Activated CD4-positive, alpha-beta T cell treated with anti-CD3 and anti-CD28 coated beads, Interleukin-2, amount 50 U/mL, for 16 hours (primary cell): ENCODE measurements at regions not wholly inside any gene's neighbourhood (a gene's known extent, or its start where the extent isn't known, plus 50 kb on each side); places are given as distances from the start of the nearest gene placed in this dataset.

Experiments
- DNase-seq: peaks from one replicate; pipeline ENCODE4 v3.0.0-alpha.2; 2020

DNA sequence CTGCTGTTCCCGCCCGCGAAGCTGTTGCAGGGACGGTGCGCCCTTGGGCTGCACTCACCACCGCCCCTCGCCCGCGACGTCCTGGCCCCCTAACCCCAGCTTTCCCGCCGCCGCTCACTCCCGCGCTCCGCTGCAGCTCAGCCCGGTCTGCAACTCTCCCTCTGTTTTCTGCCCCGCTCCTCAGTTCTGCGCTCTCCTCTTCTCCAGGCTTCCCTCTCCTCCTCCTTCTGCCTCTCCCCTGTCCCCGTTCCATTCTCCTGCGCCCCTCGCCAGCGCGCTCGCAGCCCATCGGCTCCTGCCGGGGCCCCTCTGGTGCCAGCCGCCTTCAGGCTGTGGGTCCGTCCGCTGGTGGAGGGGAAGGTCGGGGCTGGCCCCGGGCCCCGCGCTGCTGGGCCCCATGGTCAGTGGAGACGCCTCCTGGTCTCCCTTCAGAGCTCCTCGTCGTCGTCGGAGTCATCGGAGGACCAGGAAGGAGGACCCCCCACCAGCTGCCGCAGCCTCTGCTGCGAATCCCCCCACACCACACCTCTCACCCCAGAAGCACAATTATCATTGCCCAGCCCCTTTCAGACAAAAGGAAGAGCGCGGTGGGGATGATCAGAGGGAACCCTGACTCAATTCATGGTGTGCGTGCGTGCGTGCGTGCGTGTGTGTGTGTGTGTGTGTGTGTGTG, 223.2 kb upstream of the FOXF1 start:
- DNase-seq: no peak

DNA sequence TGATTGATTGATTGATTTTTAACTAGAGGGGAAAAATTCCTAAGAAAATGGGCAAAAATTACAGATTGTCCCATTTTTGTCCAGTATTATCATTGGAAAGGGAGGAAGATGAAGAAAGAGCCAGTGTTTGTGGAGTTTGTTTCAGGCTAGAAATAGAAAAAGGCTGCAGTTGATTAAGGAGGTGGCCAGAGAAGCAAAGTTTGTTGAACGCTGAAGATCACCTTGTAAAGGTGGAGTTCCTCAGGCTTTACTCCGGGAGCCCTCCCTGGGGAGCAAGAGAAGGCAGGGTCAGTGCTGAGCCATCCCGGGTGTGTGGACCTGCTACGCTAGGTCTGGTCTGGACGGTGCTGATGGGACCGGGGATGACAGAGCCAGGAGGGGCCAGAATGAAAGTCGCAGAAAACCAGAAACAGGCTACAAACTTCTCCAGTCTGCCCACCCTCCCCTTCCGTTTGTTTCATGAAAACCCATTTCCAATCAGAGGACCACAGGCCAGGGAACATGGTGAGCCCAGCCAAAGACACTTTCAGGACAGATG, 222.6 kb upstream of the FOXF1 start:
- DNase-seq: no peak

DNA sequence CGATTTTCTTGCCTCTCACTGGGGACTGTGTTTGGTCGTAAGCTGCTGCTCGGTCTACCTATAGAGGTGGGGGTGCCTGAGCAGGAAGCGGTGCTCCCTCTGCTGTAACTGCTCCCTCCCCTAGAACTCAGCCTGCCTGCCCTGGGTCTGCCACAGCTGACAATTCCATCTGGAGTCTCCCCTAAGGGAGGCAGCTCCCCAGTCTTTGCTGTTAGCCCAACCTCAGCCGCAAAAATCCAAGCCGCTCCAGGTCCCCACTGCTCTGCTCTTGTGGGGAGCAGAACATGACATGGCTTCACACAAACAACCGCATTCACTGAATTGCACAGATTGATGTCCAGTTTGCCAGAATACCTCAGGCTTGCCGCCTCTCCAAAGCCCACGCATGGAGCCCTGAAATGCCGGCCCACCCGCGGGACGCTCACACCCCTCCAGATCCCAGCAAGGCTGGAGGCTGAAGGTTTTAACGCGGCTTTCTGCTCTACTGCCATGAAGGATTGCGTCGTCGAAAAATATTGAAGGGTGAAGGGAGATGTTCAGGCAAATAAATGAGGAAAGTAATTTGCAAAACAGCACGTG, 221.5 kb upstream of the FOXF1 start:
- DNase-seq: no peak

DNA sequence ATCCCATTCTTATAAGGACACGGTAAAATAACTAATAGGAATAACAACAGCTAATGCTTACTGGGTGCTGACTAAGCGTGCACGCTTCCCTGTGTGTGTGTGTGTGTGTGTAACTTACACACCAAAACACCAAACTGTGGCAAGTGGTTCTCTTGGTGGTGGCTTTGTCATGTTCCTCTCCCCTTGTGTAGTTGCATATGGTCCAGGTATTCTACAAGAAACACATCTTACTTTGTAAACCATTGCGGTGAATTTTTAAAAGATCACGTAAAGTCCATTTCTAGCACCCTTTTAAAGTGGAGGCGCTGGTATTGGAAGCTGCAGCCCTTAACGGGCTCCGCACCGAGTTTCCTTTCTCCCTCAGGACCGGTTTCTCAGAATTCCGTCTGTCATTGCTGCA, 221.0 kb upstream of the FOXF1 start:
- no peak for DNase-seq

DNA sequence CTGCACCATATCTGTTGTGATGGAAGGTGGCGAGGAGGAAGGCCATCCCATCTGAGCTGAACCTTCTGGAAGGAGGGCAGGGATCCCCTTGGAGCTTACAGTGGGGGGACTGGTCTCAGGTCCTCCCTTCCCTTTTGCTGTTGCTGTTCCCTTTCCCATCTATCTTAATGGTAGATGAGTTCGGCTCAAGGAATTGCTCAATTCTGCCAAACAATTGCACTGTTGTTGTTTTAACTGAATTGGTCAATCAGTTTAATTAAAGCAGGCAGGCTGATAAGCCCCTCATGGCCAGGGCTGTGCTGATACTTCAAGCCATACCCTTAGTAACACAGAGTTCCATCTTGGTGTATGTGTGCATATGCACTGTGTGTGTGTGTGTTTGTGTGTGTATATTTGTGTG, 220.4 kb upstream of the FOXF1 start:
- no peak for DNase-seq

DNA sequence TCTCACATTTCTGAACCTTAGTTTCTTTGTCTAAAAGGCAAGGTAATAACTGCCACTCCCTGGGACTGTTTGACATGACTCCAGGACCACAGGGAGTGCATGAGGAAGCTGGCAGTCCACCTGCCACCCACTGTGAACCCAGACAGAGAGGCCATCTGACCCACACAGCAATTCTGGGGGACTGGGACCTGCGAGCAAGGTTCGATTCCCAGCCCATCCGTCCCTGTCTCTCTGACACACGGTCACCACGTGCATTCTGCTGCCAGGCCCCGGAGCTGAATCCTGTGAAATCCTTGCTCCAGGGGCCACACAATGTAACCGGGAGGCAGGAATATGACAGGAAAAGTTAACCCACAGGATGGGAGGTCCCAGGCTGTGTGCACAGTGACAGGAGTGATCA, 218.8 kb upstream of the FOXF1 start:
- no peak for DNase-seq

DNA sequence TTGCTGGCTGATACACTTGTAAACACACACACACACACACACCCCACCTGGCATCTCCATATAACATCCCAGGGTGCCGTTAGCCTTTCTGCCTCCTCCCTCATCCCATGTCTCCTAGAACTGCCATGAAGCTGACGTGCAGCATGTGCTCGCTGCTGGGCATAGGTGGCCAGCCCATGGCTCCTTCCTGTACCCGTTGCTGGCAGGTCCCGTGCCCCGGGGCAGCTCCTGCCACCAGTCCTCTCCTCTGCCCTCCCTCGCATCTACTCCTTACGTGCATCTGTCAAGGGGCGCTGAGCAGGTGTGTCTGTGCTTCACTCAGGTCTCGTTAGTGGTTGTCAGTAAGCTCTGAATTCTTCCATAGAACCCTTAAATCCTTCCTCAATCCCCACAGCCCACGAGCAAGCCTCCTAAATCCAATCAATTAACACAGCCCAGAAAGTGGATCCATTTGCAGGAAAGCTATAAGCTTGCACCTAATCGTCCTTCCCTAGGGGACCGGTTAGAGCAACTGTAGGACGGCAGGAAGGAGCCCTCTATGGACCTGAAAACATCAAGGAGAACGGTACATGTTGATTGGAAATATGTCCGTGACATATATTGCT, 218.1 kb upstream of the FOXF1 start:
- no peak for DNase-seq

DNA sequence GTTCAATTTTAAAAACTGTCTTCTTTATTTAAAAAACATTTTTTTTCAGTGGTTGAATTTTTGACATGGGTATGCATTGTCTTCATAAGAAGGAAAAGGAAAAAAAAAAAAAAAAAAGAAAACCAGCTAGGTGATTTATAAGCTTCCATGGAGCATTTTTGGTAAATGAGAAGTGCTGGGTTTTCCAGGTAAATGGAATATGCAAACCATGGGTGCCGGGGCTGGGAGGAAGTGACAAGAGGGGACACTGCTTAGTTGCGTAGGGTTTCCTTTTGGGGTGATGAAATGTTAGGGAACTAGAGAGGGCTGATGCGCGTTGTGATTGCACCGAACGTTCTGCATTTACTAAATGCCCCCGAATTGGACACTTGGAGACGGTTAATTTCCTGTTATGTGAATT, 217.4 kb upstream of the FOXF1 start:
- no peak for DNase-seq

DNA sequence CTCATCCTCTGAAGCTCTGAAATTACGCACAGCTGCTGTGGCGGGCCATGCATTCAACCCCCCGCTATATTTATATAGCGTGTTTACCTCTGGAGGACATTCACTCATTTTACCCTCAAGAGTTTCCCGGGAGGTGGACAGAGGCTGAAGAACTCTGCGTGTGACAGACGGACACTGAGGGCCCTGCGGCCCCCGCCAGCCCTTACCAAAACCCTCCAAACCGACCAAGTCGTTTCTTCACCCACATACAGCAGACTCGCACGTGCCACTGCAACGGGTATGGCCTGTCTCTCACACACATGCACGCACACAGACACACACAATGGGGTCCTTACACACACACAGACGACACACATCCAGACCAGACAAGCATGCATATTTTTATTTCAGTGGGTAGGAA, 216.4 kb upstream of the FOXF1 start:
- no peak for DNase-seq

DNA sequence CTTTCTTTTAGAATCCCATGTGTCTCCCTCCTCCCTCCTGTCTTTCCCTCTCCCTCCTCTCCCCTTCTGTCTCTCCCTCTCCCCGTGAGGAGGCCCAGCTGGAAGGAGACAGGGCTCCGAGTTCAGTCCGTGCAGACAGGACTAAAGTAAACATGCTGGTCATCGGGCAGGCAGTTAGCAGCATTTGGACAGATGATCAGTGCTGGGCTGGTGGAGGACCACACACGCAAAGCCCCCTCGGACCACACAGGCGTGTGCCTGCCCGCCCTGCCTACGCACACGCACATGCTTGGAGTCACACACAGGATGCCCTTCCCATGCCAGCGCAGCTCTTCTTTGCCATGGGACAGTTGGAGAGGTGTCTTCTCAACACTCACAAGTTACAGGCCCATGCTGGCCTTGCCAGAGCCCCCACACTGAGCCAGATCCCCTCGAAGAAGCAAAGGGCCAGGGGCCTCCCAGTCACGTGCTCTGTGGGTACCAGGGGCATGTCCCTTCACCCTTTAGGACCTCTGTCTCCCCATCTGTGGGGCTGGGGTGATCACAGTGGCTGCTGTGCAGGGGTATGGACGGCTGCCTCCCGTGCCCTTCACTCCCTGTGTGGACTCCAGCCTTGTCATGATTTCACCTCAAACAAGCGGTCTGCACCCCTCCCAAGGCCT, 215.7 kb upstream of the FOXF1 start:
- no peak for DNase-seq

DNA sequence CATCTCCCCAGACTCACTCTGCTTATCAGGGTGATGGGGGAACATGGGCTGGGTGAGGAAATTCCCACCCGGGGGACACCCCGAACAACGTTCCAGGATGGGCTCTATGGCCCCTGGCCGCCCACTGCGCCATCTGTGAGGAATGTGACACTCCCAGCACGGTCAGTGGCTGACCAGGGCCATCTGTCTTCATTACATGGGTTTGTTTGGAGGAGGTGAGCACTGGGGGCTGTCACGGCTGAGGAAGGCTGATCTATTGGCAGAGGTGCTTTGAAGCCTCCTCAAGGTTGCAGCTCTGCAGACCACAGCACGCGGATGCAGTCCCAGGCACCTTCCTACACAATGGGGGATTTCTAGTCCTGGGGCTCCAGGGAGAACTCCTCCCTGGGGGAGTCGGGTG, 214.1 kb upstream of the FOXF1 start:
- no peak for DNase-seq

DNA sequence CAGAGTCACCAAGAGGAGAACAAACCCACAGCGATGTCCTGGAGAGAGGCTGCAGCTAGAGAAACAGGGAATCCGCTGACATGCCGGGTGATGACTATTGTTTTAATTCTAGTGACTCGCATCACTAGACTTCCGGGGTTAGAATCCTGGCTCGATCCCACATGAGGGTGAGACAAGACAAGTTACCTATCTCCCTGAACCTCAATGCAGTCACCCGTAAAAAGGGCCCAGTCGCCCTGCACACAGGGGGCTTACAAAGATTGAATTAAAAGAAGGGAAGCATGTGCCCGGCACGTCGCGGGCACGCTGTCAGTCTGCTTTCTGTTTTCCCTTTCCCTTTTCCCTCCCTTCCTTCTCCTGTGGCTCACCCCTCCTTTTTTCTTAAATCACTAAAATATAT, 212.9 kb upstream of the FOXF1 start:
- DNase-seq: no peak

DNA sequence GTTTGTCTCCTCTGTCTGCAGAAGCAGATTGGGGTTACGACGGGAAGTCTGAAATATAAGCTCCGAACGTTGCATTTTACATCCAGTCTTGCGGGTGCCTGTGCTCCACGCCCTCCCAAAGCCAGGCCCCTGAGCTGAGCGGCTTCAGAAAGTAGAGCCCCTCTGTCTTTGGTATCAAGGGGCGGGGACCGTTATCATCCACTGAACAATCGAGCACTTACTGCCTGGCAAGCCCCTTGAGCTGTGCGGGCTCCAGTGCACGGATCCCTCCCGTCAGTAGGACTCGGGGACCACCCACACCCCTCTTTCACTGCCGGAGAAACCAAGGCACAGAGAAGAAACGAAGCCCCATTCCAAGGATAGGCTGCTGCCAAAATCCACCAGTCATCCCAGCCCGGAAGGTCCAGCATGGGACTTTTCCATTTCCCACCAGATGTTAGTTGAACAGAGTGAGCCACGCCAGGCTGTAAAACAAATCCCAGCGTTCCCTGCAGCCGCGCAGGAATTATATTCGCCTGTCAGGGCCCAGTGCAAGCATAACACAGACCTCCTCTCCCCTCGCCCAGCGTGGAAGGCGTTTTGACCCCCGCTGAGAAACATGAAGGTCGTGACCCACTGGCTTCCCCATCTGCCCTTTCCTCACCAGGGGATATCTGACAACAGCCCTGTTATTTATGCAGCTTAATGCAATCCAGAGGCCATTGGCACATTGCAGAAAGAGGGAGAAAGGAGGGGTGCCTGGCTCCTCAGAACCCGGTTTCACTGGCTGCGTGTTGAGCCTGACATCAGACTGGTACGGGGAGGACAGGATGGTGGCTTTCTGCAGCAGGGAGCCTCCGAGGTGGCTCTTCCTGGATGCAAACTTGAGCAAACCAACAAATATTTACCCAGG, 212.2 kb upstream of the FOXF1 start:
- DNase-seq: no peak

DNA sequence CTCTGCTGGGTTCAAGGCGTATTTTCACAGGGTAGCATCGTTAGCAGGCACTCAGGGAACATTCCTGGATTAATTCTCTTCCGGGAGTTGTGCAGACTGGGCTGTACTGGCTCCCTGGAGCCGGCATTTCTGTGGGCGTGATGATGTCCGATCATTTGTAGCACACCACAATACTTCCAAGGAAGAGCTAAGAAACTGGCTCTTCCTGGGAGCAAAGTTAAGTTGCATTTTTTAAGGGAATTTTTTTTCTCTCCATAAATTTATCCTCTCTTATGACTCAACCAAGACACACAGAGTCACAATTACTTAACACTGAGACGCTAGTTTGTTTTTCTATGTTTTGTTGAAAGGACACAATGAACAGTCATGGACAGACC, 211.6 kb upstream of the FOXF1 start:
- DNase-seq: no peak

DNA sequence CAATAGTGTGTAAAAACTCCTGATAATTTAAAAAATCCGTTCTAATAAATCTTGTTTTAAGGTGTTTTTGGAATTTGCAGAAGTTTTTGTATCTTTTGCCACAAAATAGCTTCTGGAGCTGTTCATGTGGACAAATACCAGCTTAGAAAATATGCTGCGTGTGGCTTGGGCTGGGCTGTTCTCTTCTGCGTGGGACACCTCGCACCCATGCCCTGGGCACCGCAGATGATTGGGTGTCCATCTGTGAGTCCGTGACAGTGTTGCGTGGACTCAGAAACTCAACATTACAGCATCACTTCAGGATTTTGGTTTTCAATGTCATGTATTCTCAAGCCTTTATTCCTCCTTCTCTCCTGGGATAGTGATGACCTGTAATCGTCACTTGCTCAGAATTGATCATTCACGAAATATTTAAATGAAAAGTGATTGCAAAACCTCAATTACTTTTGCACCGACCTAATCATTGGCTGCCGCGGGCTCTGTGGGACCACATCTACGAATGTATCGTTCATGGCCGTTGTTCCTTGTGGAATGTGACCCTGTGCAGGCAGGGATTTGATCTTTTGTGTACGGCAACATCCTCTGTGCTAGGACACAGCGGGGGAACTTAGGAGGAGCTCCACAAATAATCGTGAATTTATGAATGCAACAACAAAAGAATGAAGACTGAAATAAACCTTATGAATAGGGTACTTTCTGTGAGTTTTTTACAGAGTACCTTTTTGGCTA, 210.3 kb upstream of the FOXF1 start:
- DNase-seq: no peak

DNA sequence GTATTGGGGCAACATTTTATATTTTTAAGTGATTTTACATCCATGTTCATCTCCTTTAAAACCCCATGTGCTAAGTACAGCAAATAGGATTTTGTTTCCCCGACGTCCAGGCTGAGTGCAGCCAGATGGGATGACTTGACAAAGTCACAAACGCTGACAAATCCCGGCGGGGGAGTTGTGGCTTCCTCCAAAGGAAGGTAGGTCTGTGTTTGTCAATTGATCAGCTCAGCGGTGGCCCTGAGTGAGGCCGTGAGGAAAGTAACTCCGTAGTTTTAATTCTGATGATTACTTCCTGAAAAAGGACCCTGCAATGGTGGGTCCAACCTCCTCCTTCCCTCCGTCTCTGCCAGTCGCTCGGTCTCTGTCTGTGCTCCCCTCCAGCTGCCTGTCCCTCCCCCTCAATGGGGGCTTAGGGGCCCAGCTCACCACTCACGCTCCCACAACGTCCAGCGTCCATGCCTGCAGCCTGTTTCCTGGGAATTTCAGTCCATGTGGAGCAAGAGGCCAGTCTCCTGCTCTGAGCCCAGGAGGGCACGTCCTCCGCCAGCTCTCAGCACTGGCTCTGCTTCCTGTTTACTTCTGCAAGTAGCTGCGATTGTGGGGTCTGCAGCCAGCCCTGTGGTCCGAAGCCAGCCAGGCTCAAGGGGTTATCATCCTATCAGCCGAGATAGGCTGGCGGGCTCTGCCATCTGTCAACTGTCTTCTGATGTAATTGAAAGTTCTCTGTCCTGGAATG, 209.4 kb upstream of the FOXF1 start:
- DNase-seq: no peak

DNA sequence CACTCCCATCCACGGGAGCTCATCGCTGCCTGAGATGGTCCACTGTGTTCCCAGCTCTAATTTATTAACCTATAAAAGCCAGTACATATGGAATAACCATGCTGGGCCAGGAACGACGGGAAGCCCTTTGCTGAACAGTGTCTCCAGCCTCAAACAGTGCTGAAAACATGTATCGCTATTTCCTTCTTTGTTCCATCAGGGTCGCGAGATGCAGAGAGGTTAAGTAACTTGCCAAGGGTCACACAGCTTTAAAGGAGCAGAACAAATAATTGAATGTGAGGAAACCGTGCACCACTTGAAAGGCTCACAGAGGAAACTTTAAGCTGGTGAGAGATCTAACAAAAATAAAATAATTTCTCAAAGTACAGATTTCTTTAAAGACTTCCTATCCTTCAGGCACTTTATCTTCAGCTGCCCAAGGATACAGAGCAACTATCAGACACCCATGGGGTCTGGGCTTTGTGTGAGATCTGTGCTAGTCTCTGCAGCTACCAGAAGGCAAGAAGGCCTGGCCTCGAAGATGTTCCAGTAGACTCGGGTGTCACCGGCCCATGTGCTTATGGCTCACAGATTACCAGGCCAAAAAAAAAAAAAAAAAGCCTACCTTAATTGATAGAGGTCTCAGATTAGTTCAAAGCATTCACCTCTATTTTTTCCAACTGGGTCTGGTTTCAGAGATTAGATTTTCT, 207.8 kb upstream of the FOXF1 start:
- DNase-seq: no peak

DNA sequence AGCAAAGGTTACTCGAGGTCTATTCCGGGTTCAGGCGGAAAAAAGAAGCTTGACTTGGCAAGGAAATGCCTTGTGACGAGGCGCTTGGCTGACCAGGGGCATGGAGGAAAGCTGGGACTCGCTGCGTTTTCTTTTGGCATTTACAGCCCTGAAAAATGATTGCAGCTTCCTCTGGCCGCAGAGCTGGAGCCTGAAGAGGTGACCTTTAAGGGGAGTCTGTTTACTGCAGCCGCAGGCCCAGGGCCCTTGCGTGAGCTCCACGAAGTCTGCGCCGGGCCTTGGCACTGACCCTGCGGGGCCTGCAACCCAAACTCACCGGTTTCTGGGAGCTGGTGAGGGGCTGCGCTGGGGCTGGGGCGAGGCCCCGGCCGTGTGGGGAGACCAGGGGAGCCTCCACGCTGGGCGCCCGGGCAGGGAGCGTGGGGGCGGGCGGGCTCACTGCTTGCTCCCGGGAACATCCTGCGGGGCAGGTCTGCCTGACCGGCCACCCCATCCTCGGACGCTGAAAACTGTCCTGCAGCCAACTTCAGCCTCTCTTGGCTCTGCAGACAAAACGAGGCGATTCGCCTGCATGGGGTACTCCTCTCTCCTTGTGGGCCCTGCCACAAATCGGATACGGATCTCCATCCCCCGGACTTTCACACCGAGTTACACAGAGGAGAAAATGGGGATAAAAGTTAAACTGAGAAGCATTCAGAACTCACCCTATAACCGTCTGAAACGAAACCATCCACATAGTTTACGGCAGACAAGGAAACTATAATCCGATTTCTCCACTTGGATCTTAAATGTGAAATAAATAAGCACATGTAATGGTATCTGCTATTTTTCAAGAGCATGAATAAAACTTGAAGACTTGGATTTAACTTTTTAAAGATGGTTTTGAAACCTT, 206.3 kb upstream of the FOXF1 start:
- no peak for DNase-seq

DNA sequence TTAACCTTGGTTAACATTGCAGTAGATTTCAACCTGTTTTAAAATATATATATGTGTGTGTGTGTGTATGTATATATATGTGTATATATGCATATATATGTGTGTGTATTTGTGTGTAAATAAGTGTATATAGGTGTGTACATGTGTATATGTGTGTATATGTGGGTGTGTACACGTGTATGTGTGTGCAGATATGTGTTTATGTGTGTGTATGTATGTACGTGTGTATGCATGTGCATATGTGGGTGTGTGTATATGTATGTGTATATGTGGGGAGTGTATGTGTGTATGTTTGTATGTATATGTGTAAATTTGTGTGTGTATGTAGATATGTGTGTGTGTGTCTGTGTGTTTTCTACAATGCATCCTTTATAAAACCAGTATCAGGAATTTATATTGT, 205.5 kb upstream of the FOXF1 start:
- DNase-seq: no peak

DNA sequence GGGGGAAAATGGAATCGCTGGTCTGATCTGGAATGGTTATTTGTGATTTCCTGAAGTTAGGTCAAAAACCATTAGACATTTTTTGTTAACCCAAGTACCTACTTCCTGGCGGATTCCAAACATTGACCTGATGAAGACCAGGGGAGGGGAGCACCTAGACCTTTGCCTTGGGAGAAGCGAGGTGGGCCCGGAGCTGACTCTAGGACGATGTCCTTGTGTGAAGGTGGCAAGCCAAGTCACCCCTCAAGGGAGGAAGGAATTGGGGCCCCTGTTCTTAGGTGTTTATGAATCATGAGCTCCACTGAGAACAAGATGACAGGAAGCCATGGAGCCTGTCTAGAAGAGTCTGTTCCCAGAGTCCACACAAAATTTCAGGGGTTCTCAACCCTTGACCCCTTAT, 204.9 kb upstream of the FOXF1 start:
- DNase-seq: no peak
